Right lobe of liver (tissue), 6 donors: ENCODE measurements at regions not wholly inside any gene's neighbourhood (a gene's known extent, or its start where the extent isn't known, plus 50 kb on each side); places are given as distances from the start of the nearest gene placed in this dataset.

Experiments used
- ATAC-seq, 4 donors: fragments of 200-7000 bp; cut with Tn5 transposase; one replicate each; pipeline ENCODE4 v1.9.1; 2020; ENCODE audit warnings: mild to moderate bottlenecking in 4 of 4, moderate library complexity in 4 of 4
- DNase-seq, 3 donors: peaks; one replicate each; pipeline ENCODE4 v3.0.0-alpha.2; 2020
- H3K27ac ChIP-seq, 3 donors: fragments of 200-600 bp; one replicate each; pipeline ENCODE4 v1.8.0; 2022
- H3K27me3 ChIP-seq, 2 donors: fragments of 200-600 bp; one replicate each; pipeline ENCODE4 v1.8.0; 2022
- H3K36me3 ChIP-seq, 4 donors: fragments of 200-600 bp; sonication (generic) in 1 of 4; one replicate each; pipeline versions ENCODE4 v1.5.1 to v1.8.0; 2017 to 2022; ENCODE audit warnings: control low read depth in 1 of 4
- H3K4me1 ChIP-seq, 4 donors: fragments of 200-600 bp; sonication (generic) in 1 of 4; one replicate each; pipeline versions ENCODE4 v1.5.1 to v1.8.0; 2017 to 2022; ENCODE audit warnings: control low read depth in 1 of 4
- H3K4me3 ChIP-seq, 3 donors: fragments of 200-600 bp; one replicate each; pipeline ENCODE4 v1.8.0; 2022
- H3K9me3 ChIP-seq, 4 donors: fragments of 200-600 bp; sonication (generic) in 1 of 4; one replicate each; pipeline versions ENCODE4 v1.5.1 to v1.8.0; 2017 to 2022; ENCODE audit warnings: control low read depth in 1 of 4
- POLR2A ChIP-seq: fragments of 450-650 bp; IDR thresholded peaks from one replicate; pipeline ENCODE4 v1.6.1; 2017; ENCODE audit warnings: antibody characterized with exemption, mild to moderate bottlenecking
- WGBS: methylation state at CpG from one replicate; pipeline ENCODE4 v1.1.6; 2018; ENCODE audit warnings: low coverage, low lambda C conversion rate; ENCODE audit not compliant: insufficient coverage; ENCODE audit errors: missing lambda C conversion rate; 5-methylcytosine and 5-hydroxymethylcytosine counted together
- intact Hi-C, 2 donors: fragments of 100-400 bp; cut with DNase I; formaldehyde crosslinking; loops; one replicate each; pipeline versions ENCODE4 v1.11.2 to v1.14.1; 2022
- TF ChIP-seq, protein P1 (sequence below), 4 donors: fragments of 200-600 bp in 3 of 4; fragments of 450-650 bp in 1 of 4; IDR thresholded peaks; one replicate each; pipeline versions ENCODE4 v1.5.1 to v1.8.0; 2016 to 2022; ENCODE audit warnings: antibody characterized with exemption in 4 of 4, mild to moderate bottlenecking in 2 of 4
- donor health status: DM: no; HTN: yes; CAD: no.
- donor health status: DM: no; HTN: no; CAD: no.
- donor health status: DM: no; HTN: no; CAD: no.
- donor health status: DM: no; HTN: yes; CAD: no.
- donor health status: DM: no; HTN: yes; CAD: no.

DNA sequence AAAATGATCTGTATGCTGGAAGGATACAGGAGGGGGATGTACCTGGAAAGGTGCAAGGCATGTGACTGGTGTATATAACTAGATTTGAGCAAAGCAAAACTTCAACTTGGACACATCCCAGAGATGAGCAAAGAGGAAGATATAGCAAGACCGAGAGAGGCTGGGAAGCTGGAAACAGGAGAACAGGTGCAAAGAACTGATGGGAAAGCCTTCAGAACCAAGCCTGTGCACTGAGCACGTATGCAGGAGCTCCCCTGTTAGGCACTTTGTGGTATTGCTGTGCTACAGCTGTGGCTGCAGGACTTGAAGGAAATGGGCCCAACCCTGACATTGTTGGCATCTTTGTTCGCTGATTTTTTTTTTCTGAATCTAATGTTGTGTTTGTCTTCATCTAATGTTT is 120.7 kb upstream of the PWP1 start:
- Histone ChIP-seq H3K4me1 (no peaks in the 10 kb centered on the region), H3K36me3 (no peaks in the 10 kb centered on the region), H3K27ac (no peak overlapping the region), H3K4me3 (no peak overlapping the region), H3K9me3 (no peaks in the 10 kb centered on the region), H3K27me3 (no peaks in the 10 kb centered on the region)
- intact Hi-C loops: no loop called here
- DNase-seq: no peak
- 72% methylated on average over 2 of the region's 3 CpGs for WGBS
- peak in 3 of 4 donors; percentile 56 to 70 (median 59) for ATAC-seq
- TF ChIP-seq, protein P1, sequence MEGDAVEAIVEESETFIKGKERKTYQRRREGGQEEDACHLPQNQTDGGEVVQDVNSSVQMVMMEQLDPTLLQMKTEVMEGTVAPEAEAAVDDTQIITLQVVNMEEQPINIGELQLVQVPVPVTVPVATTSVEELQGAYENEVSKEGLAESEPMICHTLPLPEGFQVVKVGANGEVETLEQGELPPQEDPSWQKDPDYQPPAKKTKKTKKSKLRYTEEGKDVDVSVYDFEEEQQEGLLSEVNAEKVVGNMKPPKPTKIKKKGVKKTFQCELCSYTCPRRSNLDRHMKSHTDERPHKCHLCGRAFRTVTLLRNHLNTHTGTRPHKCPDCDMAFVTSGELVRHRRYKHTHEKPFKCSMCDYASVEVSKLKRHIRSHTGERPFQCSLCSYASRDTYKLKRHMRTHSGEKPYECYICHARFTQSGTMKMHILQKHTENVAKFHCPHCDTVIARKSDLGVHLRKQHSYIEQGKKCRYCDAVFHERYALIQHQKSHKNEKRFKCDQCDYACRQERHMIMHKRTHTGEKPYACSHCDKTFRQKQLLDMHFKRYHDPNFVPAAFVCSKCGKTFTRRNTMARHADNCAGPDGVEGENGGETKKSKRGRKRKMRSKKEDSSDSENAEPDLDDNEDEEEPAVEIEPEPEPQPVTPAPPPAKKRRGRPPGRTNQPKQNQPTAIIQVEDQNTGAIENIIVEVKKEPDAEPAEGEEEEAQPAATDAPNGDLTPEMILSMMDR (IDR thresholded peaks at IDR 0.05): peak; percentile 27 to 48 (median 34)
- no peak for TF ChIP-seq POLR2A

- TF ChIP-seq, protein P1 (IDR thresholded peaks at IDR 0.05): no peak
- no peak for TF ChIP-seq POLR2A
- DNase-seq: no peak
- no peaks in the 10 kb centered on the region for H3K4me1 ChIP-seq
- H3K9me3 ChIP-seq: no peaks in the 10 kb centered on the region
- H3K4me3 ChIP-seq: no peak overlapping the region
- H3K27me3 ChIP-seq: no peaks in the 10 kb centered on the region
- H3K27ac ChIP-seq: no peak overlapping the region
- intact Hi-C loops: no loop called here
- no peak for ATAC-seq
- H3K36me3 ChIP-seq: no peaks in the 10 kb centered on the region
- WGBS: 13% methylated on average over 3 of the region's 5 CpGs
Measured at GRCh38 chr12:107565551-107565950, 120.0 kb upstream of the PWP1 start.

DNA sequence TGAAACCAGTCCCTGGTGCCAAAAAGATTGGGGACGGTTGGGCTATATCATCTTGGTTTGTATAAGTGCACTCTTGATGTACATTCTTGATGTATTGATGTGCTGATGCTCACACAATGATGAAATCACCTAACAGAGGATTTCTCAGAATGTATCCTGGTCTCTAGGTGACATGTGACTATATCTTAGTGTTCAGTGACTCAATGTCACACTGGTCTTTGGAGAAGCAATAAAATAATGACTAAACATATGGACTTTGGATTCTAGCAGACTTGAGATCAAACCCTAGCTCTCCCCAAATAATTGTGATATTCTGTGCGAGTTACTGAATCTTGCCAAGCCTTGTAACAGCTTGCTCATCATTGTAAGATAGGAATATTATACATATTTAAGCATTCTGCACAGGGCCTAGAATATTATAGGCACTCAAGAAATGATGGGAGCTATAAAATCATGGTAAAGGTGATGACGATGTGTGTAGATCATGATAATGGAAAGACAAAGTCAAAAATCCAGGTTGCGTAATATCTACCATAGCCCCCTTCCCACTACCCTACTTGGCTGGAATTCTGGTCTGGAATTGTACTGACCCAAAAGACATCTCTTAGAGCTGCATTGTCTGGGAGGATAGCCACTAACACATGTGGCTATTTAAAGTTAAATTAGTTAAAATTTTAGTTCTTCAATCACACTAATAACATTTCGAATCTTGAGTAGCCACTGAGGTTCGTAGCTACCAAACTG is 117.6 kb upstream of the PWP1 start:
- intact Hi-C loops: no loop called here
- WGBS: 88% methylated on average over 6 of the region's 6 CpGs
- TF ChIP-seq, protein P1 (IDR thresholded peaks at IDR 0.05): no peak
- no peak for TF ChIP-seq POLR2A
- no peak overlapping the region for H3K27ac ChIP-seq
- H3K36me3 ChIP-seq: no peaks in the 10 kb centered on the region
- H3K4me3 ChIP-seq: no peak overlapping the region
- no peaks in the 10 kb centered on the region for H3K4me1 ChIP-seq
- H3K27me3 ChIP-seq: no peaks in the 10 kb centered on the region
- no peaks in the 10 kb centered on the region for H3K9me3 ChIP-seq
- DNase-seq (no peak), ATAC-seq (no peak)

- Histone ChIP-seq H3K4me1 (no peaks in the 10 kb centered on the region), H3K36me3 (no peaks in the 10 kb centered on the region), H3K4me3 (no peak overlapping the region), H3K27me3 (no peaks in the 10 kb centered on the region), H3K9me3 (no peaks in the 10 kb centered on the region), H3K27ac (no peak overlapping the region)
- ATAC-seq: no peak
- TF ChIP-seq POLR2A: no peak
- TF ChIP-seq, protein P1 (IDR thresholded peaks at IDR 0.05): no peak
- no peak for DNase-seq
- intact Hi-C loops: no loop called here
- WGBS: 85% methylated on average over 5 of the region's 5 CpGs
Measured at GRCh38 chr12:107568718-107569117, 116.9 kb upstream of the PWP1 start.
